B cell (primary cell): ENCODE measurements at regions not wholly inside any gene's neighbourhood (a gene's known extent, or its start where the extent isn't known, plus 50 kb on each side); places are given as distances from the start of the nearest gene placed in this dataset.

Experiments
- EZH2 ChIP-seq: IDR thresholded peaks from 2 replicates; pipeline ENCODE4 v1.6.1; 2012; ENCODE audit warnings: borderline replicate concordance, low read depth, mild to moderate bottlenecking, moderate library complexity, low read length; ENCODE audit not compliant: insufficient read depth, poor library complexity, severe bottlenecking
- TF ChIP-seq, protein P1 (sequence below): fragments of 200-600 bp; IDR thresholded peaks from one replicate; pipeline ENCODE4 v1.8.0; 2022; ENCODE audit warnings: antibody characterized with exemption, mild to moderate bottlenecking

DNA sequence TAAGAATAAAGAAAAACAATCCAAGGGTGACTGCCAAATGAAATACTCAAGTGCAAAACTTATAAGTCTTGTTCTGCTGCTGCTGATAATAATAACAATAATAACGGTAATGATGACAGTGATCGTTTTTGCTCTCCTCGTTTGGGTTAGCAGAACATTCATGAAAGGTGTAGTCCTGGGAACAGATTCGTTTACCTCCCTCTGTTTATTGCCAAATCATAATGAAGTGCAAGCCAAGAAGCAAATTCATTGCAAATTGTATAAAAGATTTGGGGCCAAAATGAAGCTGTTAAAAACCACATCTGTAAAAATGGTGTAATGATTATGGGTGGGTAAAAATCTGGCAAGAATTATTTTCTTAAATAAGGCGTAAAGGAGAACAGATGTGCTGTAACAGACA is 587.2 kb upstream of the MKI67 start:
- TF ChIP-seq, protein P1, sequence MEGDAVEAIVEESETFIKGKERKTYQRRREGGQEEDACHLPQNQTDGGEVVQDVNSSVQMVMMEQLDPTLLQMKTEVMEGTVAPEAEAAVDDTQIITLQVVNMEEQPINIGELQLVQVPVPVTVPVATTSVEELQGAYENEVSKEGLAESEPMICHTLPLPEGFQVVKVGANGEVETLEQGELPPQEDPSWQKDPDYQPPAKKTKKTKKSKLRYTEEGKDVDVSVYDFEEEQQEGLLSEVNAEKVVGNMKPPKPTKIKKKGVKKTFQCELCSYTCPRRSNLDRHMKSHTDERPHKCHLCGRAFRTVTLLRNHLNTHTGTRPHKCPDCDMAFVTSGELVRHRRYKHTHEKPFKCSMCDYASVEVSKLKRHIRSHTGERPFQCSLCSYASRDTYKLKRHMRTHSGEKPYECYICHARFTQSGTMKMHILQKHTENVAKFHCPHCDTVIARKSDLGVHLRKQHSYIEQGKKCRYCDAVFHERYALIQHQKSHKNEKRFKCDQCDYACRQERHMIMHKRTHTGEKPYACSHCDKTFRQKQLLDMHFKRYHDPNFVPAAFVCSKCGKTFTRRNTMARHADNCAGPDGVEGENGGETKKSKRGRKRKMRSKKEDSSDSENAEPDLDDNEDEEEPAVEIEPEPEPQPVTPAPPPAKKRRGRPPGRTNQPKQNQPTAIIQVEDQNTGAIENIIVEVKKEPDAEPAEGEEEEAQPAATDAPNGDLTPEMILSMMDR, result no peak
- TF ChIP-seq EZH2, result no peak
